KMS-11 (cell line): ENCODE measurements at regions not wholly inside any gene's neighbourhood (a gene's known extent, or its start where the extent isn't known, plus 50 kb on each side); places are given as distances from the start of the nearest gene placed in this dataset.

ENCODE experiments used
- H2AFZ ChIP-seq: fragments of 200-600 bp; sonication (generic); 2 replicates; pipeline ENCODE4 v1.6.1; 2016; ENCODE audit warnings: antibody characterized with exemption, mixed run types, low read depth
- H3K27ac ChIP-seq: fragments of 200-600 bp; sonication (generic); 2 replicates; pipeline ENCODE4 v1.6.1; 2016; ENCODE audit warnings: mild to moderate bottlenecking, mixed run types
- H3K27me3 ChIP-seq: fragments of 200-600 bp; sonication (generic); 2 replicates; pipeline ENCODE4 v1.6.1; 2017; ENCODE audit warnings: mild to moderate bottlenecking, low read depth, mixed run types, moderate library complexity; ENCODE audit not compliant: insufficient read depth
- H3K36me3 ChIP-seq: fragments of 200-600 bp; sonication (generic); 2 replicates; pipeline ENCODE4 v1.6.1; 2017; ENCODE audit warnings: mild to moderate bottlenecking, mixed run types; ENCODE audit not compliant: insufficient read depth
- H3K4me1 ChIP-seq: fragments of 200-600 bp; sonication (generic); 2 replicates; pipeline ENCODE4 v1.6.1; 2016; ENCODE audit warnings: mild to moderate bottlenecking, low read depth, mixed run types; ENCODE audit not compliant: poor library complexity, severe bottlenecking
- H3K4me2 ChIP-seq: fragments of 200-600 bp; sonication (generic); 2 replicates; pipeline ENCODE4 v1.7.0; 2016; ENCODE audit warnings: mild to moderate bottlenecking, mixed run types
- H3K4me3 ChIP-seq: fragments of 200-600 bp; sonication (generic); IDR thresholded peaks from 2 replicates; pipeline ENCODE4 v1.6.1; 2017; ENCODE audit warnings: low read depth, low read length, mixed read lengths; ENCODE audit not compliant: insufficient read depth
- H3K79me2 ChIP-seq: fragments of 200-600 bp; sonication (generic); 2 replicates; pipeline ENCODE4 v1.6.1; 2016; ENCODE audit warnings: low read depth, mixed run types; ENCODE audit not compliant: insufficient read depth
- H3K9ac ChIP-seq: fragments of 200-600 bp; sonication (generic); 2 replicates; pipeline ENCODE4 v1.6.1; 2016; ENCODE audit warnings: mild to moderate bottlenecking, mixed run types
- H4K20me1 ChIP-seq: fragments of 200-600 bp; sonication (generic); 2 replicates; pipeline ENCODE4 v1.6.1; 2016; ENCODE audit warnings: mild to moderate bottlenecking, mixed run types; ENCODE audit not compliant: insufficient read depth
- CTCF ChIP-seq: fragments of 200-600 bp; sonication (generic); conservative IDR thresholded peaks from 2 replicates; pipeline ENCODE4 v1.6.1; 2017; ENCODE audit warnings: low read depth, mild to moderate bottlenecking, antibody characterized with exemption, low read length, moderate library complexity, mixed read lengths

DNA sequence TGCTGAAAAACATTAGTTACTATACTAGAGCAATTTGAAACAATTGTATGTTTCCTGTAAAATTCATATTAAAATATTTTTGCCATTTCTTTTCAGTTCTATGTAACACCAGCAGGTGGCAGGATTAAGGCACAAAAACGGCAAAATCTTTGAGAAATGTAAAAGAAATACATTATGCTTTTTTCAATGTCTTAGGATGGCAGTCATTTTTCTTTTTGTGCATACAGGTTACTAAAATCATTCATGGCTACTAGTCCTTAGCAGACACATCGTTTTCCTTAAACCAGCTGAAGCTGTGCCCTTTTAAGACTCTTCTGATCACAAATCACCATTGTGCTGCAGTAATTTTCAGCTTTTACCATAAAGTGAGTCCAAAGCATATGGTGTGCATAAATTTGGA is 800.7 kb upstream of the SLITRK5 start:
- peak; percentile 72 for TF ChIP-seq CTCF
- no peaks in the 10 kb centered on the region for H3K4me1 ChIP-seq
- no peak overlapping the region for H3K4me3 ChIP-seq
- no peak overlapping the region for H2AFZ ChIP-seq
- no peaks in the 10 kb centered on the region for H4K20me1 ChIP-seq
- no peaks in the 10 kb centered on the region for H3K27me3 ChIP-seq
- no peak overlapping the region for H3K27ac ChIP-seq
- no peaks in the 10 kb centered on the region for H3K79me2 ChIP-seq
- no peaks in the 10 kb centered on the region for H3K36me3 ChIP-seq
- no peak overlapping the region for H3K9ac ChIP-seq
- H3K4me2 ChIP-seq: no peak overlapping the region

GRCh38 chr13:86877441-86877840 is 793.7 kb upstream of the SLITRK5 start:
- TF ChIP-seq CTCF: no peak
- Histone ChIP-seq H3K4me2 (no peak overlapping the region), H3K79me2 (no peaks in the 10 kb centered on the region), H3K4me3 (no peak overlapping the region), H3K36me3 (no peaks in the 10 kb centered on the region), H3K27ac (no peak overlapping the region), H3K4me1 (no peaks in the 10 kb centered on the region), H4K20me1 (no peaks in the 10 kb centered on the region), H3K9ac (no peak overlapping the region), H2AFZ (no peak overlapping the region), H3K27me3 (no peaks in the 10 kb centered on the region)

- Histone ChIP-seq H3K27me3 (no peaks in the 10 kb centered on the region), H3K9ac (no peak overlapping the region), H3K4me3 (no peak overlapping the region), H3K79me2 (no peaks in the 10 kb centered on the region), H3K36me3 (no peaks in the 10 kb centered on the region), H3K27ac (no peak overlapping the region), H3K4me1 (no peaks in the 10 kb centered on the region), H2AFZ (no peak overlapping the region), H4K20me1 (no peaks in the 10 kb centered on the region), H3K4me2 (no peak overlapping the region)
- TF ChIP-seq CTCF: no peak
Measured at GRCh38 chr13:86878781-86879180, 792.4 kb upstream of the SLITRK5 start.

DNA sequence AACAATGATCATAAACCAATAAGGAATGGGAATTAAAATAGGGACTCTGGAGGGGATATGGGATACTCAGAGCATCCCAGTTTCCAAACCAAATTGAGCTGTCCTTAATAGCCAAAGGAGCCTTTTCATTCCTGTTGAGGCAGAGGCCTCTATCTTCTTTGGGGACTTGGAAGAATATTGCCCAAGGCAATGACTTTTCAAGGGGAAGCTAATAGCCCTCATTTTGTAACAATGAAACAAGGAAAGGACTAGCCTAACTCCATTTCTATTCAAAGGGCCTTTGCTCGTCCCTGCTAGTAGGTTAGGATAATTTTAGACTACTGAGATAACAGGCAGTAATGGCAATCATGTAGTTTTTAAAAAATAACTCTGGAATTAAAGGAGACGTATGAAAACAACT is 789.8 kb upstream of the SLITRK5 start:
- no peak overlapping the region for H3K9ac ChIP-seq
- no peak overlapping the region for H3K4me2 ChIP-seq
- H3K4me3 ChIP-seq: no peak overlapping the region
- no peaks in the 10 kb centered on the region for H3K4me1 ChIP-seq
- H2AFZ ChIP-seq: no peak overlapping the region
- no peaks in the 10 kb centered on the region for H3K79me2 ChIP-seq
- TF ChIP-seq CTCF: no peak
- H3K36me3 ChIP-seq: no peaks in the 10 kb centered on the region
- no peak overlapping the region for H3K27ac ChIP-seq
- no peaks in the 10 kb centered on the region for H3K27me3 ChIP-seq
- no peaks in the 10 kb centered on the region for H4K20me1 ChIP-seq

DNA sequence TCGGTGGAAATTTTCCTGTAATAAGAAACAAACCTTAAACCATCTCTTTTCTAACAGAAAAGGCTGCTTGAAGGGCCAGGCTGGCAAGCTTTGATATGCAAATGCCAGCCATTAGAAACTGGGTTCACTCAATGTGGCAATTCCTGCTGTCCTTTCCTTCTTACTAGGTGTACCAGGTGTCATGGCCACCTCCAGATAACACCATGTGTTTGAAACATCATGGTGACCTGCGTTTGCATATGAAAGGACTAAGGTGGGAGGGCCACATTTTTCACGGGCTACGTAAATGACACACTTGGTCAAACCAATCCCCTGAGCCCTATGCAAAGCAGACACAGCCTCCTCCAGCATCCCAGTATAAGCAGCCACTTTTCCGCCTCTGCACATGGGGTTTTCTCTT is 789.1 kb upstream of the SLITRK5 start:
- Histone ChIP-seq H3K27me3 (no peaks in the 10 kb centered on the region), H3K4me3 (no peak overlapping the region), H4K20me1 (no peaks in the 10 kb centered on the region), H3K9ac (no peak overlapping the region), H3K79me2 (no peaks in the 10 kb centered on the region), H3K27ac (no peak overlapping the region), H3K36me3 (no peaks in the 10 kb centered on the region), H2AFZ (no peak overlapping the region), H3K4me1 (no peaks in the 10 kb centered on the region), H3K4me2 (no peak overlapping the region)
- no peak for TF ChIP-seq CTCF
